Trophoblast cell (in vitro differentiated cells and primary cell): ENCODE measurements at regions not wholly inside any gene's neighbourhood (a gene's known extent, or its start where the extent isn't known, plus 50 kb on each side); places are given as distances from the start of the nearest gene placed in this dataset.

Experiments
- DNase-seq, 2 donors: peaks; one replicate each; pipeline ENCODE4 v3.0.0-alpha.2; 2016
- H2AFZ ChIP-seq: 2 replicates; pipeline ENCODE4 v1.6.1; 2013; ENCODE audit warnings: low read length, moderate library complexity, mild to moderate bottlenecking; ENCODE audit not compliant: insufficient read depth, poor library complexity
- H2AK5ac ChIP-seq: 2 replicates; pipeline ENCODE4 v1.6.1; 2013; ENCODE audit warnings: mild to moderate bottlenecking, low read length
- H2BK120ac ChIP-seq: 2 replicates; pipeline ENCODE4 v1.6.1; 2013; ENCODE audit warnings: low read length, mild to moderate bottlenecking, moderate library complexity; ENCODE audit not compliant: insufficient read depth, poor library complexity
- H2BK12ac ChIP-seq: 2 replicates; pipeline ENCODE4 v1.6.1; 2013; ENCODE audit warnings: mild to moderate bottlenecking, low read length, moderate library complexity
- H2BK5ac ChIP-seq: 2 replicates; pipeline ENCODE4 v1.6.1; 2013; ENCODE audit warnings: low read length, low read depth, moderate library complexity, mild to moderate bottlenecking; ENCODE audit not compliant: poor library complexity
- H3K14ac ChIP-seq: 2 replicates; pipeline ENCODE4 v1.6.1; 2013; ENCODE audit warnings: mild to moderate bottlenecking, low read length
- H3K18ac ChIP-seq: 2 replicates; pipeline ENCODE4 v1.6.1; 2013; ENCODE audit warnings: mild to moderate bottlenecking, low read length
- H3K23ac ChIP-seq: 2 replicates; pipeline ENCODE4 v1.6.1; 2013; ENCODE audit warnings: low read length
- H3K27ac ChIP-seq: 2 replicates; pipeline ENCODE4 v1.5.1; 2013; ENCODE audit warnings: low read depth, mild to moderate bottlenecking, inconsistent platforms, low read length, moderate library complexity
- H3K27me3 ChIP-seq: 2 replicates; pipeline ENCODE4 v1.6.1; 2013; ENCODE audit warnings: inconsistent platforms, mild to moderate bottlenecking, low read length, moderate library complexity; ENCODE audit not compliant: insufficient read depth
- H3K36me3 ChIP-seq, 2 experiments: 1 replicate in 1 of 2; 2 replicates in 1 of 2; pipeline ENCODE4 v1.6.1; 2013; ENCODE audit warnings: low read length in 2 of 2, mild to moderate bottlenecking in 2 of 2, moderate library complexity in 1 of 2; ENCODE audit not compliant: insufficient read depth in 2 of 2, control insufficient read depth in 1 of 2
- H3K4ac ChIP-seq: 2 replicates; pipeline ENCODE4 v1.6.1; 2013; ENCODE audit warnings: low read depth, mild to moderate bottlenecking, low read length, moderate library complexity
- H3K4me1 ChIP-seq, 2 experiments: 1 replicate in 1 of 2; 2 replicates in 1 of 2; pipeline ENCODE4 v1.6.1; 2013; ENCODE audit warnings: low read length in 2 of 2, mild to moderate bottlenecking in 2 of 2, moderate library complexity in 1 of 2; ENCODE audit not compliant: insufficient read depth in 2 of 2, control insufficient read depth in 1 of 2
- H3K4me2 ChIP-seq: 2 replicates; pipeline ENCODE4 v1.6.1; 2013; ENCODE audit warnings: inconsistent platforms, mild to moderate bottlenecking, low read length, moderate library complexity
- H3K4me3 ChIP-seq: 2 replicates; pipeline ENCODE4 v1.5.1; 2013; ENCODE audit warnings: mild to moderate bottlenecking, low read depth, low read length, inconsistent platforms
- H3K79me1 ChIP-seq: one replicate; pipeline ENCODE4 v1.6.1; 2013; ENCODE audit warnings: low read length
- H3K79me2 ChIP-seq: 2 replicates; pipeline ENCODE4 v1.6.1; 2013; ENCODE audit warnings: low read length, mild to moderate bottlenecking; ENCODE audit not compliant: control insufficient read depth, insufficient read depth, poor library complexity
- H3K9ac ChIP-seq: 2 replicates; pipeline ENCODE4 v1.6.1; 2013; ENCODE audit warnings: mild to moderate bottlenecking, low read length
- H3K9me3 ChIP-seq: 2 replicates; pipeline ENCODE4 v1.6.1; 2013; ENCODE audit warnings: low read depth, mild to moderate bottlenecking, control low read depth, inconsistent platforms, low read length; ENCODE audit not compliant: insufficient read depth
- H4K12ac ChIP-seq: 2 replicates; pipeline ENCODE4 v1.6.1; 2013; ENCODE audit warnings: low read depth, mild to moderate bottlenecking, low read length, moderate library complexity
- H4K8ac ChIP-seq: 2 replicates; pipeline ENCODE4 v1.6.1; 2013; ENCODE audit warnings: low read depth, mild to moderate bottlenecking, low read length, moderate library complexity
- H4K91ac ChIP-seq: one replicate; pipeline ENCODE4 v1.6.1; 2013; ENCODE audit warnings: low read depth, mild to moderate bottlenecking, low read length, moderate library complexity
- WGBS: extraction: QIAGEN DNeasy Blood & Tissue Kit; methylation state at CpG from one replicate; pipeline ENCODE4 v1.1.7; 2013; ENCODE audit warnings: missing lambda C conversion rate; ENCODE audit not compliant: insufficient read length, insufficient coverage; ENCODE audit errors: extremely low coverage; 5-methylcytosine and 5-hydroxymethylcytosine counted together

DNA sequence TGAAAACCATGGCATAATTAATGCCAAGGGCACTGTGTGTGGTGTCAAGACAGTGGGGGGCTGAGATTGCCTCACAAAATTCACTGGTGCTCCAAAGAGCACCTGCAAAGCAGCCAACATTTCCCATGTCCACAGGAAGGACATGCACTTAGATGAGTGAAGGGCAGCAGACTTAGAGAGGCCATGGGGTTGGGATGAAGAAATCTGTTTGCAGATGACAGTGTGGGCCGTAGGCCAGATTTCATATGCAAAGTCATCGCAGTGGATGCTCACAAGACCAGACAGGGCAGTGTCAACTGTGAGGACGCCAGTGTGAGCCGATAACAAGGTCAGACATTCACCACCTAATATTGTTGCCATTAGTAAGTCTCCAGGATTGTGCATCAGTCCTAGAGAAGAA, 773.4 kb downstream of the EFNB2 start:
- WGBS = no CpG with 5 or more reads among the region's 4 CpGs
- Histone ChIP-seq H3K9ac (no peak overlapping the region), H3K4me1 (no peaks in the 10 kb centered on the region), H4K12ac (no peak overlapping the region), H3K14ac (no peak overlapping the region), H3K36me3 (no peaks in the 10 kb centered on the region), H2BK120ac (no peak overlapping the region), H3K4ac (no peak overlapping the region), H4K8ac (no peak overlapping the region), H3K27me3 (no peaks in the 10 kb centered on the region), H2BK5ac (no peak overlapping the region), H3K4me2 (no peak overlapping the region), H4K91ac (no peak overlapping the region), H2AFZ (no peak overlapping the region), H3K79me2 (no peaks in the 10 kb centered on the region), H3K9me3 (no peaks in the 10 kb centered on the region), H3K18ac (no peak overlapping the region), H3K79me1 (no peaks in the 10 kb centered on the region), H3K23ac (no peak overlapping the region), H2BK12ac (no peak overlapping the region), H3K4me3 (no peak overlapping the region), H2AK5ac (no peak overlapping the region), H3K27ac (no peak overlapping the region)
- DNase-seq = no peak

- Histone ChIP-seq H3K79me2 (no peaks in the 10 kb centered on the region), H3K27me3 (no peaks in the 10 kb centered on the region), H3K4me2 (no peak overlapping the region), H4K91ac (no peak overlapping the region), H3K4me1 (no peaks in the 10 kb centered on the region), H3K23ac (no peak overlapping the region), H4K12ac (no peak overlapping the region), H3K79me1 (no peaks in the 10 kb centered on the region), H2BK120ac (no peak overlapping the region), H2BK12ac (no peak overlapping the region), H3K9me3 (no peaks in the 10 kb centered on the region), H3K4me3 (no peak overlapping the region), H2AFZ (no peak overlapping the region), H3K4ac (no peak overlapping the region), H3K9ac (no peak overlapping the region), H4K8ac (no peak overlapping the region), H3K36me3 (no peaks in the 10 kb centered on the region), H3K14ac (no peak overlapping the region), H3K27ac (no peak overlapping the region), H3K18ac (no peak overlapping the region), H2AK5ac (no peak overlapping the region), H2BK5ac (no peak overlapping the region)
- no CpG with 5 or more reads among the region's 6 CpGs for WGBS
- no peak for DNase-seq
Observed at GRCh38 chr13:105758918-105759860, 776.3 kb downstream of the EFNB2 start.

- no peak overlapping the region for H2BK5ac ChIP-seq
- H3K79me2 ChIP-seq = no peaks in the 10 kb centered on the region
- H4K12ac ChIP-seq = no peak overlapping the region
- no peak overlapping the region for H2BK120ac ChIP-seq
- H3K79me1 ChIP-seq = no peaks in the 10 kb centered on the region
- H4K8ac ChIP-seq = no peak overlapping the region
- H4K91ac ChIP-seq = no peak overlapping the region
- H3K9ac ChIP-seq = no peak overlapping the region
- H3K27ac ChIP-seq = no peak overlapping the region
- H3K36me3 ChIP-seq = no peaks in the 10 kb centered on the region
- WGBS = no CpG with 5 or more reads among the region's 6 CpGs
- H3K4me2 ChIP-seq = no peak overlapping the region
- H3K4ac ChIP-seq = no peak overlapping the region
- H3K14ac ChIP-seq = no peak overlapping the region
- H2AFZ ChIP-seq = no peak overlapping the region
- H2AK5ac ChIP-seq = no peak overlapping the region
- H3K4me1 ChIP-seq = no peaks in the 10 kb centered on the region
- H3K4me3 ChIP-seq = no peak overlapping the region
- DNase-seq = no peak
- no peak overlapping the region for H2BK12ac ChIP-seq
- no peaks in the 10 kb centered on the region for H3K27me3 ChIP-seq
- no peaks in the 10 kb centered on the region for H3K9me3 ChIP-seq
- no peak overlapping the region for H3K23ac ChIP-seq
- H3K18ac ChIP-seq = no peak overlapping the region
Observed at GRCh38 chr13:105740739-105741138, 794.7 kb downstream of the EFNB2 start.

DNA sequence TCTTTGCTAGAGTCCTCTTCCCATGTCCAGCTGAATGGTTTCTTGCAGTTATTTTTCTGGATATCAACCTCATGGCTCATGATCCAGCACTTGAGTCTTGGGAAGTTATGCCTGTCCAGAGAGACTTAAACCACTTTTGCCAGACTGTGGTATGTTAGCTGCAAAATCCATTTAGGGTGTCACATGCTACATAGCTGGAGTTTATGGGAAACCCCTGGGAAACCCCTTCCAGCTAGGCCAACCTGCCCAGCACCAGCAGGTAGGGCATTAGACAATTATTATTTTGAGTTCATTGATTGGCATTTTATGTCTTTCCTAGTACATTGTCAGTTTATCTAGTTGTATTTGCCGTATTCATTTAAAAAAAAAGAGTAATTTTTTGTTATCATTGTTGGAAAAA, 797.8 kb downstream of the EFNB2 start:
- H3K27me3 ChIP-seq = no peaks in the 10 kb centered on the region
- H3K23ac ChIP-seq = no peak overlapping the region
- H3K9ac ChIP-seq = no peak overlapping the region
- no peak overlapping the region for H3K4me3 ChIP-seq
- no CpG with 5 or more reads among the region's 1 CpG for WGBS
- no peak overlapping the region for H3K27ac ChIP-seq
- no peaks in the 10 kb centered on the region for H3K79me2 ChIP-seq
- no peak for DNase-seq
- H4K12ac ChIP-seq = no peak overlapping the region
- H2BK120ac ChIP-seq = no peak overlapping the region
- no peaks in the 10 kb centered on the region for H3K4me1 ChIP-seq
- H3K9me3 ChIP-seq = no peaks in the 10 kb centered on the region
- H3K18ac ChIP-seq = no peak overlapping the region
- H3K4me2 ChIP-seq = no peak overlapping the region
- no peak overlapping the region for H2AFZ ChIP-seq
- no peaks in the 10 kb centered on the region for H3K36me3 ChIP-seq
- no peak overlapping the region for H3K4ac ChIP-seq
- no peak overlapping the region for H2AK5ac ChIP-seq
- no peak overlapping the region for H2BK12ac ChIP-seq
- H4K8ac ChIP-seq = no peak overlapping the region
- no peaks in the 10 kb centered on the region for H3K79me1 ChIP-seq
- no peak overlapping the region for H2BK5ac ChIP-seq
- no peak overlapping the region for H3K14ac ChIP-seq
- no peak overlapping the region for H4K91ac ChIP-seq
